NCI-H345 treated with DMSO at 0.1 percent for 48 hours (cell line): ENCODE measurements at regions not wholly inside any gene's neighbourhood (a gene's known extent, or its start where the extent isn't known, plus 50 kb on each side); places are given as distances from the start of the nearest gene placed in this dataset.
"Not testable (repeated sequence)": the region's sequence is repeated elsewhere in the genome, so short reads cannot be mapped to it uniquely, and the experiment has no call there.

Experiments
- DNase-seq: peaks from one replicate; lab custom pipeline; 2025; ENCODE audit not compliant: unreplicated experiment; lab: John Stamatoyannopoulos, UW

DNA sequence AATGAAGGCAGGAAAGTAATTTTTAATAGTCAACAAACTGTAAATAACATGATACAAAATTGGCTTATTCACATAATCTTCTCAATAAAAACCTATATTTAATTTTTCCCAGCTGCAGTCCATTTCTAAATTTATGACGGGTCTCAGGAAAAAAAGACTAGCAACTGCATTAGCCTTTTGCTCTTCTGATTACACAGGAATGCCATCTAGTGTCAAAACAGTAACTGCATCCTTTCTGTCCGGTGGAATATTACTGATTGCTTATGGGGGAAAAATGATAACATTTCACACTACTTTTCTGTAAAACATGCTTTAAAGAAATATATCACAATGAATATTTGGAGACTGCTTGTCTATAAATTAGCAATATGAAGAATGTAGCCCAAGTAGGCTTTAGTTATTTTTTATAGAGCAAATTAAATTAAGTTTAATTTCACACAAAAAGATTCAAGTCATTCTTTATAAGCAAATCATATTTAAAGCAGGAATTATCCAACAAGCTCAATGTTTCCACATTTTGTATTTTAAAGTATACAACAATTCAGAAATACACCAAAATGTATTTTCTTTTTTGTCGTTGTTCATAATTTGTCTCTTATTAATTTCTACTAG is 534.7 kb downstream of the CDH10 start:
- DNase-seq: peak; percentile 35

GRCh38 chr5:24112420-24112819 is 532.4 kb downstream of the CDH10 start:
- no peak for DNase-seq

DNA sequence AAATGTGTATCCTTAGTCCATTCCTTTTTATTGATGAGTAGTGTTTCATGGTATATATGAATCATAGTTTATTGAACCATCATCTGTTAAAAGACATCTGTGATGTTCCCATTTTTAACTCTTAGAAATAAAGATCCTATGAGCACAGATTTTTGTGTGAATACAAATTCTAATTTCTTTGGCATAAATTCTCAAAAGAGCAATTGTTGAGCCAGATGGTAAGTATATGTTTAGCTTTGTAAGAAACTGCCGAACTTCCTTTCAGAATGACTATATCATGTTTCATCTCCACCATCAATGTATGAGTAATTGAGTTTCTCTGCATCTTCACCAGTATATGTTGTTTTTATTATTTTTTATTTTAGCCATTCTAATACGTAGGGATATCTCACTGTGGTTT is 526.4 kb downstream of the CDH10 start:
- no peak for DNase-seq

GRCh38 chr5:24135536-24135935 is 509.2 kb downstream of the CDH10 start:
- no peak for DNase-seq

GRCh38 chr5:24141046-24141445 is 503.7 kb downstream of the CDH10 start:
- no peak for DNase-seq

DNA sequence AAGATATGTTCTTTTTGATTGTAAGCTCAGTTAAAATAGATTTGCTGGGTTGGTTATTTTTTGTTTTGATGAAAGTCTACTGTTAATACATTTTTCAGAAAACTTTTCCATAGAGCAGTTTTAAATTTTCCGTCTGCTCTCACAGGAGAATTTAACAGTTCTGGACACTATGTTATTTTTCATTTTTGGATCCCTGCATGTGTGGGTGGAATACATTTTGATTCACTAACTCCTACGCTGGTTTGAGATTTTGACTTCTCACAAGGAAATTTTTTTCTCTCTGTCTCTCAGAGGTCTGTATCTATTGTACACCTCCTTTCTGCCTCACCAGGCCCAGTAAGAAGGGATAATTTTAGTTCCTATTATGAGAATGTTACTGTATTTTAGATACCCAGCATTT is 502.4 kb downstream of the CDH10 start:
- no peak for DNase-seq

- DNase-seq: no peak
These were observed 499.0 kb downstream of the CDH10 start for GRCh38 chr5:24145806-24146205.

DNA sequence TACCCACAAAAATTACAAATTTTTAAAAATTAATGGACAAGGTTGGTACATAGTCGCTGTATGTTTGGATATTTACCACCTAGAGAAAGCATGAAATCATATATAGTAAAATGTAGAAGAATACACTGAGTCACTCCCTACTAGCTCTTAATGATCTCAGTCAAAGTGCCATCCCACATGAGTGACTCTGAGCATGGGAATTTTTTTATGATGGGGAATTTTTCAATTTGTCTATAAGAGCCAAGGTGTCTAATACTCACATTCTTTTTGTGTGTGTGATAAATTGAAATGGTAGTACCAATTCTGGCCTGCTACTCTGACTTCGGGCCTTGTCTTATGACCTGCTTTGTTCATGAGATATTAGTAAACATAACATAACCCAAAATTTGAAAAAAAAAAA is 483.2 kb downstream of the CDH10 start:
- DNase-seq: no peak

DNA sequence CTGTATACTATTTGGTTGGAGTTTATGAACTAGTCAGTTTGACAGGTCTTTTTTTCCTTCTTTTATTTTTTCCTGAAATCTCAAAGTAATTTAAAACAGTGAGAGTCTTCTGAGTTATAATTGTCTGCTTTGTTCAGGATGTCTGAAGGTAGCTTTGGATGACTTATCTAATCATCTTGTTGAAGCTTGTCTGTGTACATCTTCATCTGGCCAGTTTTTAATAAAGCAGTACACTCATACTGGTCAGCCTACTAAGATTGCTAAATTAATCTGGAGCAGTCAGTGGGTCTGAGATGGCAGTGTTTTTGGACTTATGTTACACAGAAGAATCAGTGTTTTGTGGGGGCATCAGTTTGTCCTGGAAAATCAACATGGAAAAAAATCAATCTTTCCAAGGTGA is 482.4 kb downstream of the CDH10 start:
- DNase-seq: no peak

DNA sequence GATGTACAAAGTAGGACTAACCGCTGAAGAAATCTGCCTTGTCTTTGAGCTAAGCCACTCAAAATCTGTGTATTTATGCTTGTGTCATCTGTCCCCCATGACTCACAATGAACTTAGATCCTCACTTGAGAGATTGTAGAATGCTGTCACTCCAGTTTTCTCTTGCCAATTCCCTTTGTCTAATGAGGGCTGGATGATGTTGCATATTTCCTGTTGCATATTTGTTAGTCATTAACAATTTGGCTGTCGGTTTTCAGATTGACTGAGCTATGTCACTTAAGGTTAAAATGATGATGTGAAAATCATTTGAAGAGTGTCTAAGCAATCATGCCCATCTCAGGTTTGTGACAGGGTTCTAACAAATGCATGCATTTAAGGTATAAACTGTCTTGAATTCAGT is 481.7 kb downstream of the CDH10 start:
- DNase-seq: no peak

DNA sequence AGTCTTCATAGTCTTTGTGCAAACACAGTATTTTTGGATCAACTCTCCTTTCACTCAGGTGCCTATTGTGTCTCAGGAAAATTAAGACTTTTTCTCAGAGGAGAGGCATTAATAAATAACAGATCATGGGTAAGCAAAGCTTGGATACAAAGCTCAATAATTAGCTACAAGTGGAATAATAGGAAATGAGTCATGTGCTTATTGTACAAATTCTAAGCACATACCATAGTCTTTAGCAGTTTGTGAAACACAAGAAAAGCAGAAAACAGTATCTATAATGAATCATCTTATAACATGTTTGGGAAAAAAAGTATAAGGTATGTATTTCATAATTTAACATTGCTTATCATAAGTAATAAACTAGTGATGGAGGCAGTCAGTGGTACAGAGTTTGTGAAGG is 477.0 kb downstream of the CDH10 start:
- no peak for DNase-seq

- DNase-seq: no peak
These were observed 474.8 kb downstream of the CDH10 start for GRCh38 chr5:24170026-24170425.

GRCh38 chr5:24170930-24171329 is 473.8 kb downstream of the CDH10 start:
- DNase-seq: not testable (repeated sequence)

DNA sequence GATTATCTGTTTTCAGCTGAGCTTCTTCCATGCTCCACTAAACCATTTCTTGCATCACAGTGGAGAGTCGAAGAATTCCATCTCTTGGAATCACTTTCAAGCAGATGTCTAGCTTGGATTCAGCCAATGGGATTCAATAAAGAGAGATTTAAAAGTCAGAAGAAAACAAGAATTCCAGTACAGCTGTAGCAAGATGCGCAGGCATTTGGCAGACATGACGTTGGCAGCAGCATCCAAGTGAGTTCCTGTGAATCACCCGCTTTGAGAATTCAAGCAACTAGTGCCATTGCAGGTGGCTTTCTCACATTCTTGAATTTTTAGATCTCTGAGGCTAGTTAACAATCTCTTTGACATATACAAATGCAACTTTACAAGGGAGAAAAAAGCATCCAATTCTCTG is 467.0 kb downstream of the CDH10 start:
- DNase-seq: no peak

GRCh38 chr5:24183981-24184380 is 460.8 kb downstream of the CDH10 start:
- DNase-seq: no peak

GRCh38 chr5:24188216-24188925 is 456.4 kb downstream of the CDH10 start:
- no peak for DNase-seq

DNA sequence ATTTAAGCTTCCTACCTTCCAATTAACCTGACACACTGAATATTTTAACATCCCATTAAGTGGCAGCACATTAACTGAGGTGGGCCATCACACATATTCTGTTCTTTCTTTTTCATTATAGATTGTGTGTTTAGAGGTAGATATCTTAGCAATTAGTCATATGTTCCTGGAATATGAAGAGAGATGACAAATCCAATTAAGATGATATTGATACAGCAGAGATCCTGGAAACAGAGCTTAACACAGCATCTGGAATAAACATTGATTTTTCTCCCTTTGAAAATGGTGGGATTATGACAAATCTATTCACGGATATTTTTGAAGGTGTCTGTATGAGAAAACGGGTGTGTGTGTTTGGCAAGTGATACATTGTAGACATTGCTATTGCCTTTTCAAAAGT is 448.0 kb downstream of the CDH10 start:
- no peak for DNase-seq

DNA sequence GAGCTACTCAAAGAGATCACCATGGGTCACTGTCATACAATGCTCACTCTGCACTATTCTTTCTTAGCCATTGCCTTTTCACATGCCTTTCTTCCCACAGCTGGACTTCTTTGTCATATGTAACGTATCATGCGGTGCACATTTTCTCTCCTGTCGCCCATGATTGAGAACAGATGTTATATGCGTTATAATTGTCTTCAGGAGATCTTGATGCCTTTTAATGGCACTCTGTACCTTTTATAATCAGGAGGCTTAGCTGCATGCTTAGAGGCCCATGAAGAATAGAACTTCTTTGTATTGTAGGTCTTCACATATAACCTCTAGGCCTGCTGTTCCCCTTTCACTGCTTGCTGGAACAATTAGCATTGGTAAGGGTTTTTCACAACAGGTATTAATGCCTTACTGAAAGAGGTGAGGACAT is 436.1 kb downstream of the CDH10 start:
- peak; percentile 98 for DNase-seq

- no peak for DNase-seq
These were observed 429.7 kb downstream of the CDH10 start for GRCh38 chr5:24215114-24215513.

DNA sequence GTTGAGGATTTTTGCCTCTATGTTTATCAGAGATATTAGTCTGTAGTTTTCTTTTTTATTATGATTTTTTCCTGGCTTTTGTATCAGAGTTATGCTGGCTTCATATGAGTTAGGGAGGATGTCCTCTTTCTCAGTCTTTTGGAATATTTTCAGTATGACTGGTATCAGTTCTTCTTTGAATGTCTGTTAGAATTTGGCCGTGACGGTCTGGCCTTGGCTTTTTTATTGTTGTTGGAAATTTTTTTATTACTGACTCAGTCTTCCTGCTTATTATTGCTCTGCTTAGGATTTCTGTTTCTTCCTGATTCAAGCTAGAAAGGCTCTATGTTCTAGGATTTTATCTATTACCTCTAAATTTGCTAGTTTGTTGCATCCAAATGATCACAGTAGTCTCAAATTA is 421.9 kb downstream of the CDH10 start:
- DNase-seq: no peak

DNA sequence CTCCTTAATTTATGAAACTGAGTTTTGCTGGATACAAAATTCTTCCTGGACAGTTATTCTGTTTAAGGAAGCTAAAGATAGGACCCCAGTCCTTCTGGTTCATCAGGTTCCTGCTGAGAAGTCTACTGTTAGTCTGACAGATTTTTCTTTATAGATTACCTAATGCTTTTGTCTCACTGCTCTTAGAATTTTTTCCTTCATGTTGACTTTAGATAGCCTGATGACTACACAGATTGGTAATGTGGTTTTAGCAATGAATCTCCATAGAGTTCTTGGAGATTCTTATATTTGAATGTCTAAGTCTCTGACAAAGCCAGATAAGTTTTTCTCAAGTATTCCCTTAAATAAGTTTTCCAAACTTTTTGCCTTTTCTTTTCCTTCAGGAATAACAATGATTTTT is 419.7 kb downstream of the CDH10 start:
- DNase-seq: no peak

- no peak for DNase-seq
These were observed 418.3 kb downstream of the CDH10 start for GRCh38 chr5:24226479-24226878.

- DNase-seq: not testable (repeated sequence)
These were observed 416.9 kb downstream of the CDH10 start for GRCh38 chr5:24227881-24228280.
